ENCODE measurements at regions not wholly inside any gene's neighbourhood (a gene's known extent, or its start where the extent isn't known, plus 50 kb on each side); places are given as distances from the start of the nearest gene placed in this dataset.

DNA sequence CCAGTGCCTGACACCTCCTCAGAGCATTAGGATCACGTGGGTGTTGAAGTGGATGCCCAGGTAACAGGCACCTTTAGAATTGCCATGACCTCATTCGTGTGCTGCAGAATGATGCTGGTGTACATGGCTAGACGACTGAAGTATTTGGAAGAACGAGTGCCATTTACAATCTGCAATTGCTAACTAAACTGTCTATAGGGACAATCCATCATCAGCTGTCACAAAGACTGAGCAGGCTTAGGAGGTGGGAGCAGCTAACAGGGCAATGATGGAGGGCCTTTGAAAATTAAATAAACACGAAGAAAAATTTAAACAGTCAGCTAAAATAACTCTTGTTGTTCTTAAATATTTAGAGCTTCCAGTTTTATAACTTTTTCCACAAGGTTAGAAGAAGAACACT is 375.8 kb downstream of the GADD45G start:
- TF ChIP-seq, protein P1, sequence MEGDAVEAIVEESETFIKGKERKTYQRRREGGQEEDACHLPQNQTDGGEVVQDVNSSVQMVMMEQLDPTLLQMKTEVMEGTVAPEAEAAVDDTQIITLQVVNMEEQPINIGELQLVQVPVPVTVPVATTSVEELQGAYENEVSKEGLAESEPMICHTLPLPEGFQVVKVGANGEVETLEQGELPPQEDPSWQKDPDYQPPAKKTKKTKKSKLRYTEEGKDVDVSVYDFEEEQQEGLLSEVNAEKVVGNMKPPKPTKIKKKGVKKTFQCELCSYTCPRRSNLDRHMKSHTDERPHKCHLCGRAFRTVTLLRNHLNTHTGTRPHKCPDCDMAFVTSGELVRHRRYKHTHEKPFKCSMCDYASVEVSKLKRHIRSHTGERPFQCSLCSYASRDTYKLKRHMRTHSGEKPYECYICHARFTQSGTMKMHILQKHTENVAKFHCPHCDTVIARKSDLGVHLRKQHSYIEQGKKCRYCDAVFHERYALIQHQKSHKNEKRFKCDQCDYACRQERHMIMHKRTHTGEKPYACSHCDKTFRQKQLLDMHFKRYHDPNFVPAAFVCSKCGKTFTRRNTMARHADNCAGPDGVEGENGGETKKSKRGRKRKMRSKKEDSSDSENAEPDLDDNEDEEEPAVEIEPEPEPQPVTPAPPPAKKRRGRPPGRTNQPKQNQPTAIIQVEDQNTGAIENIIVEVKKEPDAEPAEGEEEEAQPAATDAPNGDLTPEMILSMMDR (conservative IDR thresholded peaks at IDR 0.05; ENCODE audit: low read depth, low read length) = no peak
- TF ChIP-seq EZH2 (IDR thresholded peaks at IDR 0.05; ENCODE audit: borderline replicate concordance, low read depth, low read length, poor library complexity, severe bottlenecking) = no peak
